ENCODE measurements at regions not wholly inside any gene's neighbourhood (a gene's known extent, or its start where the extent isn't known, plus 50 kb on each side); places are given as distances from the start of the nearest gene placed in this dataset.

DNA sequence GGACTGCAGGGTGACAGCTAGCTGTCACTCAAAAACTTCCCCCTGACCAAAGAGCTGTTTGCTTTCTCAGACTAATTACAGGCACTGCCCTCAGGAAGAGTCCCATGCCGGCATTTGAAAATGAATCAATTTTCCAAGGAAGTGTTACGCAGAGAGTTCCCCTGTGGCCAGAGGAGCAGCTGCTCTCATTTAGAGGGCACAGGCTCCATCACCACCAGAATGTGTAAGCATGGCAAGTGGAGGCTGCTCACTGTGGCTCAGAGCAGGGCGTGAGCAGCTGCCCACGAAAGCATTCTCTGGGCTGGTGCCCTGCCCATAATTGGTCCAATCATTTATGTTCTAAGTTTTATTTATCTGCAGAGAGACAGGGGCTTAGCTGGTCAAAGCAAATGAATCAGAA is 202.2 kb downstream of the RAMP3 start:
- in situ Hi-C loops (cut with MboI; ENCODE audit: low sequenced_read_pairs) = no loop called here
- DNase-seq (no peak), ATAC-seq (ENCODE audit: low read depth) (no peak)
- Histone ChIP-seq H2AK9ac (replicated peaks; ENCODE audit: low read depth, low read length, poor library complexity) (no peak overlapping the region), H3K14ac (replicated peaks; ENCODE audit: low read depth, low read length) (no peak overlapping the region), H3K4ac (ENCODE audit: low read depth, low read length) (no peak overlapping the region), H2BK20ac (ENCODE audit: low read depth, low read length) (no peak overlapping the region), H2BK15ac (ENCODE audit: low read depth, low read length) (no peak overlapping the region), H2BK5ac (ENCODE audit: low read depth, low read length, poor library complexity, severe bottlenecking) (no peak overlapping the region), H4K20me1 (ENCODE audit: insufficient read depth, low read length) (no peaks in the 10 kb centered on the region), H3K36me3 (ENCODE audit: control insufficient read depth, insufficient read depth, low read length) (no peaks in the 10 kb centered on the region), H3K9me3 (ENCODE audit: control insufficient read depth, insufficient read depth, low read length) (no peaks in the 10 kb centered on the region), H2BK120ac (ENCODE audit: low read depth, low read length) (no peak overlapping the region), H2AFZ (replicated peaks; ENCODE audit: low read length, poor library complexity) (no peak overlapping the region), H3K27ac (ENCODE audit: insufficient read depth, low read length) (no peak overlapping the region), H3K4me2 (ENCODE audit: low read depth, low read length) (no peak overlapping the region), H2AK5ac (ENCODE audit: low read depth, low read length) (no peak overlapping the region), H3K27me3 (ENCODE audit: control insufficient read depth, insufficient read depth, low read length) (no peaks in the 10 kb centered on the region), H4K91ac (ENCODE audit: insufficient read depth, low read depth, low read length) (no peak overlapping the region), H3K79me1 (ENCODE audit: low read depth in 1 of 2, low read length in 2 of 2) (no peaks in the 10 kb centered on the region), H3K56ac (ENCODE audit: extremely low read depth, insufficient read depth, low read length) (no peak overlapping the region), H3K4me3 (ENCODE audit: insufficient read depth, low read depth, low read length) (no peak overlapping the region), H3K18ac (ENCODE audit: low read depth, low read length) (no peak overlapping the region), H3K23ac (ENCODE audit: low read depth, low read length) (no peak overlapping the region), H3K4me1 (ENCODE audit: control insufficient read depth, insufficient read depth, low read length) (no peaks in the 10 kb centered on the region), H3K9ac (ENCODE audit: low read depth, low read length) (no peak overlapping the region), H4K8ac (ENCODE audit: low read depth in 2 of 2, low read length in 2 of 2) (no peak overlapping the region), H3K9me1 (ENCODE audit: insufficient read depth, low read length) (no peaks in the 10 kb centered on the region), H4K5ac (ENCODE audit: low read depth, low read length) (no peak overlapping the region)
- intact Hi-C loops (cut with micrococcal nuclease) = no loop called here
- dilution Hi-C loops (cut with HindIII; ENCODE audit: low sequenced_read_pairs, unreplicated experiment) = no loop called here
- no TSS peak for BruUV-seq (replicated peaks)
- ChIA-PET POLR2A (ENCODE audit: unreplicated experiment) (no interaction called here), CTCF (no interaction called here)
- no peak for TF ChIP-seq MAZ (IDR thresholded peaks at IDR 0.05; ENCODE audit: borderline replicate concordance, low read depth, low read length)
- TF ChIP-seq RAD21 (IDR thresholded peaks at IDR 0.05; ENCODE audit: low read length) = no peak
- WGBS, 2 experiments (ENCODE audit: extremely low coverage in 2 of 2, insufficient read length in 1 of 2) = 90% methylated on average over 2 of the region's 4 CpGs; no CpG with 5 or more reads in 1 of the 2 experiments
